GM21825 (cell line): ENCODE measurements at regions not wholly inside any gene's neighbourhood (a gene's known extent, or its start where the extent isn't known, plus 50 kb on each side); places are given as distances from the start of the nearest gene placed in this dataset.

Source experiments
- ATAC-seq: cut with Tn5 transposase; IDR thresholded peaks from one replicate; pipeline ENCODE4 v1.9.1; 2021; ENCODE audit warnings: mild to moderate bottlenecking, moderate library complexity; ENCODE audit not compliant: unreplicated experiment

GRCh38 chr12:20174528-20175175 is 193.7 kb upstream of the PDE3A start:
- no peak for ATAC-seq

- ATAC-seq: no peak
These were observed 192.5 kb upstream of the PDE3A start for GRCh38 chr12:20175704-20176388.

- no peak for ATAC-seq
These were observed 186.7 kb upstream of the PDE3A start for GRCh38 chr12:20181416-20182180.

- ATAC-seq: no peak
These were observed 184.8 kb upstream of the PDE3A start for GRCh38 chr12:20183563-20183962.

GRCh38 chr12:20184514-20184913 is 183.8 kb upstream of the PDE3A start:
- ATAC-seq: no peak

- no peak for ATAC-seq
These were observed 180.9 kb upstream of the PDE3A start for GRCh38 chr12:20187456-20187855.

GRCh38 chr12:20188930-20189653 is 179.2 kb upstream of the PDE3A start:
- ATAC-seq: no peak

GRCh38 chr12:20189767-20190166 is 178.6 kb upstream of the PDE3A start:
- no peak for ATAC-seq

GRCh38 chr12:20194171-20194570 is 174.2 kb upstream of the PDE3A start:
- ATAC-seq: no peak

- ATAC-seq: no peak
These were observed 171.6 kb upstream of the PDE3A start for GRCh38 chr12:20196767-20197166.

GRCh38 chr12:20197411-20197810 is 170.9 kb upstream of the PDE3A start:
- ATAC-seq: no peak

- no peak for ATAC-seq
These were observed 168.6 kb upstream of the PDE3A start for GRCh38 chr12:20199780-20200179.

- no peak for ATAC-seq
These were observed 166.6 kb upstream of the PDE3A start for GRCh38 chr12:20201733-20202132.

- no peak for ATAC-seq
These were observed 162.5 kb upstream of the PDE3A start for GRCh38 chr12:20205854-20206253.

- no peak for ATAC-seq
These were observed 161.9 kb upstream of the PDE3A start for GRCh38 chr12:20206410-20206809.

- ATAC-seq: no peak
These were observed 157.6 kb upstream of the PDE3A start for GRCh38 chr12:20210621-20211215.

GRCh38 chr12:20211541-20211940 is 156.8 kb upstream of the PDE3A start:
- ATAC-seq: no peak

GRCh38 chr12:20211981-20212421 is 156.3 kb upstream of the PDE3A start:
- no peak for ATAC-seq

- ATAC-seq: no peak
These were observed 155.4 kb upstream of the PDE3A start for GRCh38 chr12:20212658-20213555.
